HEK293 (cell line): ENCODE measurements at regions not wholly inside any gene's neighbourhood (a gene's known extent, or its start where the extent isn't known, plus 50 kb on each side); places are given as distances from the start of the nearest gene placed in this dataset.
A peak's percentile ranks its signal among the peaks of the same experiment; 100 is the strongest.

Experiments
- CTCF ChIP-seq: fragments of 450-650 bp; formaldehyde crosslinking; IDR thresholded peaks from 2 replicates; pipeline ENCODE4 v1.5.1; 2016; ENCODE audit warnings: missing biosample characterization, missing genetic modification characterization
- REPIN1 ChIP-seq: fragments of 450-650 bp; formaldehyde crosslinking; IDR thresholded peaks from 2 replicates; pipeline ENCODE4 v1.5.1; 2017; ENCODE audit warnings: missing biosample characterization, missing genetic modification characterization, low read depth
- REST ChIP-seq: fragments of 450-650 bp; formaldehyde crosslinking; IDR thresholded peaks from 2 replicates; pipeline ENCODE4 v1.5.1; 2016; ENCODE audit warnings: missing biosample characterization, missing genetic modification characterization
- ZBTB20 ChIP-seq: fragments of 450-650 bp; formaldehyde crosslinking; IDR thresholded peaks from 2 replicates; pipeline ENCODE4 v1.5.1; 2016; ENCODE audit warnings: missing biosample characterization, missing genetic modification characterization
- ZBTB26 ChIP-seq: fragments of 450-650 bp; formaldehyde crosslinking; optimal IDR thresholded peaks from 2 replicates; pipeline ENCODE3; 2016; ENCODE audit warnings: missing biosample characterization, mild to moderate bottlenecking, missing genetic modification characterization

GRCh38 chr22:34036931-34037330 lies 116.7 kb upstream of the LARGE1 start:
- TF ChIP-seq REST (tag by site-specific recombination) (peak; percentile 79), CTCF (tag by site-specific recombination) (no peak), REPIN1 (tag by site-specific recombination) (no peak), ZBTB26 (tag by site-specific recombination) (no peak), ZBTB20 (no peak)
